HEK293 (cell line): ENCODE measurements at regions not wholly inside any gene's neighbourhood (a gene's known extent, or its start where the extent isn't known, plus 50 kb on each side); places are given as distances from the start of the nearest gene placed in this dataset.

Experiments
- CTCF ChIA-PET: fragments of 350-600 bp; formaldehyde crosslinking; extraction: SDS; loops from one replicate; lab custom pipeline; 2021; ENCODE audit warnings: antibody characterized with exemption; lab: Yijun Ruan, JAX
- POLR2A ChIA-PET: fragments of 300-600 bp; formaldehyde crosslinking; extraction: SDS; loops from one replicate; lab custom pipeline; 2020; ENCODE audit warnings: antibody characterized with exemption, inconsistent platforms; lab: Yijun Ruan, JAX
- H3K27ac ChIP-seq: fragments of 200-500 bp; sonication (Bioruptor generic); 2 replicates; pipeline ENCODE4 v1.5.1; 2014; ENCODE audit warnings: low read depth, low read length, control low read depth, inconsistent platforms; ENCODE audit errors: extremely low read depth
- H3K36me3 ChIP-seq, 2 experiments: fragments of 200-500 bp in 1 of 2; sonication (Bioruptor generic) in 1 of 2; 1 replicate in 1 of 2; 2 replicates in 1 of 2; pipeline ENCODE4 v1.5.1; 2014 to 2017; ENCODE audit warnings: inconsistent platforms in 2 of 2, low read length in 2 of 2; ENCODE audit not compliant: control insufficient read depth in 2 of 2, insufficient read depth in 1 of 2
- H3K4me1 ChIP-seq: fragments of 200-500 bp; sonication (Bioruptor generic); 2 replicates; pipeline ENCODE4 v1.5.1; 2014; ENCODE audit warnings: mild to moderate bottlenecking, low read length, inconsistent platforms; ENCODE audit not compliant: control insufficient read depth, insufficient read depth
- H3K4me3 ChIP-seq: 2 replicates; pipeline ENCODE4 v1.5.1; 2011; ENCODE audit warnings: low read depth, mild to moderate bottlenecking, control low read depth, low read length, moderate library complexity
- H3K9me3 ChIP-seq: fragments of 200-500 bp; sonication (Bioruptor generic); 2 replicates; pipeline ENCODE4 v1.5.1; 2014; ENCODE audit warnings: low read depth, low read length, inconsistent platforms; ENCODE audit not compliant: control insufficient read depth, insufficient read depth
- BCL11A ChIP-seq: fragments of 450-650 bp; formaldehyde crosslinking; IDR thresholded peaks from 2 replicates; pipeline ENCODE4 v1.5.1; 2016; ENCODE audit warnings: low read depth, missing biosample characterization, missing genetic modification characterization
- EGR2 ChIP-seq: fragments of 450-650 bp; formaldehyde crosslinking; IDR thresholded peaks from 2 replicates; pipeline ENCODE4 v1.5.1; 2016; ENCODE audit warnings: low read depth, missing biosample characterization, missing genetic modification characterization
- HOXD13 ChIP-seq: sonication (generic); formaldehyde crosslinking; IDR thresholded peaks from 2 replicates; pipeline ENCODE4 v1.8.0; 2022; ENCODE audit warnings: missing genetic modification reagents, borderline replicate concordance
- OVOL3 ChIP-seq: fragments of 450-650 bp; formaldehyde crosslinking; IDR thresholded peaks from 2 replicates; pipeline ENCODE4 v1.5.1; 2016; ENCODE audit warnings: missing biosample characterization, missing genetic modification characterization
- RBAK ChIP-seq: fragments of 450-650 bp; formaldehyde crosslinking; IDR thresholded peaks from 2 replicates; pipeline ENCODE4 v1.5.1; 2016; ENCODE audit warnings: missing biosample characterization, missing genetic modification characterization
- ZBTB49 ChIP-seq: fragments of 450-650 bp; formaldehyde crosslinking; IDR thresholded peaks from 2 replicates; pipeline ENCODE4 v1.5.1; 2016; ENCODE audit warnings: missing biosample characterization, missing genetic modification characterization, low read depth
- ZFHX2 ChIP-seq: fragments of 450-650 bp; formaldehyde crosslinking; conservative IDR thresholded peaks from 2 replicates; pipeline ENCODE4 v1.5.1; 2016; ENCODE audit warnings: missing biosample characterization, missing genetic modification characterization
- ZFP3 ChIP-seq: fragments of 450-650 bp; formaldehyde crosslinking; IDR thresholded peaks from 2 replicates; pipeline ENCODE4 v1.5.1; 2016; ENCODE audit warnings: low read depth, missing biosample characterization, missing genetic modification characterization
- ZFP37 ChIP-seq: fragments of 450-650 bp; formaldehyde crosslinking; IDR thresholded peaks from 2 replicates; pipeline ENCODE4 v1.5.1; 2016; ENCODE audit warnings: missing biosample characterization, missing genetic modification characterization
- ZNF133 ChIP-seq: fragments of 450-650 bp; formaldehyde crosslinking; IDR thresholded peaks from 2 replicates; pipeline ENCODE4 v1.5.1; 2016; ENCODE audit warnings: missing biosample characterization, missing genetic modification characterization
- ZNF169 ChIP-seq: fragments of 450-650 bp; formaldehyde crosslinking; IDR thresholded peaks from 2 replicates; pipeline ENCODE4 v1.5.1; 2016; ENCODE audit warnings: missing biosample characterization, missing genetic modification characterization
- ZNF18 ChIP-seq: fragments of 450-650 bp; formaldehyde crosslinking; IDR thresholded peaks from 2 replicates; pipeline ENCODE4 v1.5.1; 2016; ENCODE audit warnings: missing biosample characterization, missing genetic modification characterization
- ZNF211 ChIP-seq: fragments of 450-650 bp; formaldehyde crosslinking; IDR thresholded peaks from 2 replicates; pipeline ENCODE4 v1.5.1; 2016; ENCODE audit warnings: low read depth, missing biosample characterization, missing genetic modification characterization
- ZNF221 ChIP-seq: fragments of 450-650 bp; formaldehyde crosslinking; IDR thresholded peaks from 2 replicates; pipeline ENCODE4 v1.5.1; 2017; ENCODE audit warnings: missing biosample characterization, missing genetic modification characterization, borderline replicate concordance
- ZNF23 ChIP-seq: fragments of 450-650 bp; formaldehyde crosslinking; IDR thresholded peaks from 2 replicates; pipeline ENCODE4 v1.5.1; 2016; ENCODE audit warnings: missing biosample characterization, missing genetic modification characterization, borderline replicate concordance
- ZNF248 ChIP-seq: fragments of 450-650 bp; formaldehyde crosslinking; IDR thresholded peaks from 2 replicates; pipeline ENCODE4 v1.5.1; 2017; ENCODE audit warnings: missing biosample characterization, missing genetic modification characterization
- ZNF280D ChIP-seq: fragments of 450-650 bp; formaldehyde crosslinking; IDR thresholded peaks from 2 replicates; pipeline ENCODE4 v1.5.1; 2016; ENCODE audit warnings: missing biosample characterization, missing genetic modification characterization
- ZNF335 ChIP-seq: fragments of 450-650 bp; formaldehyde crosslinking; conservative IDR thresholded peaks from 2 replicates; pipeline ENCODE4 v1.5.1; 2016; ENCODE audit warnings: missing biosample characterization, missing genetic modification characterization
- ZNF521 ChIP-seq: fragments of 450-650 bp; formaldehyde crosslinking; IDR thresholded peaks from 2 replicates; pipeline ENCODE4 v1.5.1; 2017; ENCODE audit warnings: missing biosample characterization, mild to moderate bottlenecking, missing genetic modification characterization
- ZNF558 ChIP-seq: fragments of 450-650 bp; formaldehyde crosslinking; IDR thresholded peaks from 2 replicates; pipeline ENCODE4 v1.5.1; 2016; ENCODE audit warnings: missing biosample characterization, missing genetic modification characterization
- ZNF704 ChIP-seq: fragments of 450-650 bp; formaldehyde crosslinking; IDR thresholded peaks from 2 replicates; pipeline ENCODE4 v1.5.1; 2016; ENCODE audit warnings: missing biosample characterization, missing genetic modification characterization

GRCh38 chr1:38745476-38746401 is 113.8 kb downstream of the RRAGC start:
- Histone ChIP-seq H3K27ac (no peak overlapping the region), H3K4me3 (no peak overlapping the region), H3K9me3 (no peaks in the 10 kb centered on the region), H3K4me1 (no peaks in the 10 kb centered on the region), H3K36me3 (no peaks in the 10 kb centered on the region)
- TF ChIP-seq ZNF704 (tag by site-specific recombination): no peak
- TF ChIP-seq ZNF248 (tag by site-specific recombination): no peak
- no peak for TF ChIP-seq ZNF221
- peak; percentile 26 for TF ChIP-seq ZFHX2 (tag by site-specific recombination)
- no peak for TF ChIP-seq RBAK (tag by site-specific recombination)
- TF ChIP-seq ZNF280D (tag by site-specific recombination): no peak
- TF ChIP-seq HOXD13: no peak
- TF ChIP-seq ZNF133 (tag by site-specific recombination): no peak
- TF ChIP-seq BCL11A (tag by site-specific recombination): no peak
- TF ChIP-seq ZNF521 (tag by site-specific recombination): no peak
- no peak for TF ChIP-seq ZFP37 (tag by site-specific recombination)
- no peak for TF ChIP-seq ZNF23 (tag by site-specific recombination)
- 0 out of 2 replicates have a peak, but pooled peaks have one; percentile 27 for TF ChIP-seq EGR2 (tag by site-specific recombination)
- CTCF ChIA-PET: no interaction called here
- POLR2A ChIA-PET: no interaction called here

- Histone ChIP-seq H3K4me3 (no peak overlapping the region), H3K36me3 (no peaks in the 10 kb centered on the region), H3K27ac (no peak overlapping the region), H3K4me1 (no peaks in the 10 kb centered on the region), H3K9me3 (no peaks in the 10 kb centered on the region)
- POLR2A ChIA-PET: no interaction called here
- CTCF ChIA-PET: no interaction called here
- TF ChIP-seq ZNF169 (no peak), HOXD13 (no peak), ZNF211 (tag by site-specific recombination) (no peak), ZBTB49 (tag by site-specific recombination) (no peak), OVOL3 (tag by site-specific recombination) (no peak), ZNF558 (no peak), ZNF280D (tag by site-specific recombination) (no peak), ZFP3 (tag by site-specific recombination) (no peak), ZNF18 (tag by site-specific recombination) (no peak), ZNF335 (tag by site-specific recombination) (no peak)
Measured at GRCh38 chr1:38744452-38745350, 114.9 kb downstream of the RRAGC start.
